Epithelial cell of proximal tubule (primary cell): ENCODE measurements at regions not wholly inside any gene's neighbourhood (a gene's known extent, or its start where the extent isn't known, plus 50 kb on each side); places are given as distances from the start of the nearest gene placed in this dataset.

Source experiments
- DNase-seq: peaks from one replicate; pipeline ENCODE4 v3.0.0-alpha.2; 2011; ENCODE audit warnings: low read depth
- H3K4me3 ChIP-seq: 2 replicates; pipeline ENCODE4 v1.5.1; 2011; ENCODE audit warnings: low read depth, mild to moderate bottlenecking, low read length
- TF ChIP-seq, protein P1 (sequence below): conservative IDR thresholded peaks from 2 replicates; pipeline ENCODE4 v1.5.1; 2012; ENCODE audit warnings: low read depth, mild to moderate bottlenecking, low read length

DNA sequence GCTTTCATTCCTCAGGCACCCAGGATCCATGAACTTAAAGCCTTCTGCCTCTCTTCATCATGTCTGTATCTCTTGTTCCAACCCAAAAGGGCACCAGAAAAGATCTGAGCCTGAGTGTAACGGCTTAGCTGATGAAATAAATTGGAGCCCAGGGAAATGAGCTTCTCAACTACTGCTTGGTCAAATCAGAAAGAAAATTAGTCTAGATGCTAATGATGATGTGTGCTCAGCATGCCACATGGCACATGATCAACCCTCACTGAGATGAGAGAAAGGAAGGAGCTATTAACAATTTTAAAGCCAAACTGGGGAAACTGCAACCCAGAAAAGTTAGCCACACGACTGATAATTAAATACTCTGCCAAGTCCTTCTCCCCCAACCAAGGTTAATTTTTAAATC, 325.7 kb downstream of the CNTN3 start:
- DNase-seq: no peak
- H3K4me3 ChIP-seq: no peak overlapping the region
- TF ChIP-seq, protein P1, sequence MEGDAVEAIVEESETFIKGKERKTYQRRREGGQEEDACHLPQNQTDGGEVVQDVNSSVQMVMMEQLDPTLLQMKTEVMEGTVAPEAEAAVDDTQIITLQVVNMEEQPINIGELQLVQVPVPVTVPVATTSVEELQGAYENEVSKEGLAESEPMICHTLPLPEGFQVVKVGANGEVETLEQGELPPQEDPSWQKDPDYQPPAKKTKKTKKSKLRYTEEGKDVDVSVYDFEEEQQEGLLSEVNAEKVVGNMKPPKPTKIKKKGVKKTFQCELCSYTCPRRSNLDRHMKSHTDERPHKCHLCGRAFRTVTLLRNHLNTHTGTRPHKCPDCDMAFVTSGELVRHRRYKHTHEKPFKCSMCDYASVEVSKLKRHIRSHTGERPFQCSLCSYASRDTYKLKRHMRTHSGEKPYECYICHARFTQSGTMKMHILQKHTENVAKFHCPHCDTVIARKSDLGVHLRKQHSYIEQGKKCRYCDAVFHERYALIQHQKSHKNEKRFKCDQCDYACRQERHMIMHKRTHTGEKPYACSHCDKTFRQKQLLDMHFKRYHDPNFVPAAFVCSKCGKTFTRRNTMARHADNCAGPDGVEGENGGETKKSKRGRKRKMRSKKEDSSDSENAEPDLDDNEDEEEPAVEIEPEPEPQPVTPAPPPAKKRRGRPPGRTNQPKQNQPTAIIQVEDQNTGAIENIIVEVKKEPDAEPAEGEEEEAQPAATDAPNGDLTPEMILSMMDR: no peak

DNA sequence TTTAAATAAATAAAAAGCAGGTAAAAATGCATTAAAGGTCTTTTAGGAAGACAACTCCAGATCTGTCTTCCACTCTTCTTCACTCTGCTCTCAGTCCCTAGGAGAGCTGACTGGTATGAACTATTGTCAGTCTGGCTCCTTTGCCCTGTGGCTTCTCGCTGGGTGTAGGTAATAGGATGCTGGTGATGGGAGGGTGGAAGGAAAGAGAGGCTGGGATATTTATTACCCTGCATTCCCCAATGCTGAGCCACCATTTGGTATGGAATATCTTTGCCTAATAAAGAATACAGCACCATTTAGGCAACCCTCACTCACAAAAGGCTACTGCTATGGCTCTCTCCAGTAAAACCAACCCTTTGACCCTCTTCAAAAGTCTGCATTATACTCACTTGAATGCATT, 326.9 kb downstream of the CNTN3 start:
- no peak for DNase-seq
- H3K4me3 ChIP-seq: no peak overlapping the region
- TF ChIP-seq, protein P1: no peak

DNA sequence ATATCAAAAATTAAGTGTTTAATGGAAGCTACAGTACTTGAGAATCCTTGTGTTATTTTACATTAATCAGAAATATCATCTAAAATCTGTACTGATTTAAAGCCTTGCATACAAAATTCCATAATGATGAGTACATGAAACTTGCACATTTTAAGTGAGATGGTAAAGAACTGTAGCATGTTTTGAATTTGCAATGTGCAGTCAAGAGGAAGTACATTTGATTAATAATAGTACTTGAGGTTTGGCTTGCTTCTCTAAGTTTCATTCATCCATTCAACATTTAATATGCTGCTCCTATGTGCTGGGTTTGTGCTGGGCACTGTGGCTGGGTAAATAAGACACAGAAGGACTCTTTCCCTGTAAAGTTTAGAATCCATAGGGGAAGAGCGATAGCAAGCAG, 332.3 kb downstream of the CNTN3 start:
- no peak for DNase-seq
- no peak overlapping the region for H3K4me3 ChIP-seq
- TF ChIP-seq, protein P1: no peak

DNA sequence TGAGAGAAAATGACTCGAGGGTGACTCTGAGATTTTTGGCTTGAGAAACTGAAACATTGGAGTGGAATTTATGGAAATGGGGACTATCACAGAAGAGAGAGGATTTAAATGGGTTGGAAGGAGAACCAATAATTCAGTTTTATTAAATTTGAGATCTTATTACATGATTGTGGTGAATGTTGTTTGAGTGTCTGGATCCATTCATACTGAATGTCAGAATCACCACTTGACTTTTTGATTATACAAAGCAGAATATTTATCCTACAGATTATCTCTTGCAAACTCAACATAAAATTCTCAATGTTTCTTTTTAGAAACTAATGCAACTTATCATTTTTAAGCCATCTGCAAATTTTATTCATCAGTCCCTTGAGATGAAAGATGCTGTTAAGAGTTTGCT, 332.8 kb downstream of the CNTN3 start:
- no peak overlapping the region for H3K4me3 ChIP-seq
- DNase-seq: no peak
- TF ChIP-seq, protein P1: no peak

DNA sequence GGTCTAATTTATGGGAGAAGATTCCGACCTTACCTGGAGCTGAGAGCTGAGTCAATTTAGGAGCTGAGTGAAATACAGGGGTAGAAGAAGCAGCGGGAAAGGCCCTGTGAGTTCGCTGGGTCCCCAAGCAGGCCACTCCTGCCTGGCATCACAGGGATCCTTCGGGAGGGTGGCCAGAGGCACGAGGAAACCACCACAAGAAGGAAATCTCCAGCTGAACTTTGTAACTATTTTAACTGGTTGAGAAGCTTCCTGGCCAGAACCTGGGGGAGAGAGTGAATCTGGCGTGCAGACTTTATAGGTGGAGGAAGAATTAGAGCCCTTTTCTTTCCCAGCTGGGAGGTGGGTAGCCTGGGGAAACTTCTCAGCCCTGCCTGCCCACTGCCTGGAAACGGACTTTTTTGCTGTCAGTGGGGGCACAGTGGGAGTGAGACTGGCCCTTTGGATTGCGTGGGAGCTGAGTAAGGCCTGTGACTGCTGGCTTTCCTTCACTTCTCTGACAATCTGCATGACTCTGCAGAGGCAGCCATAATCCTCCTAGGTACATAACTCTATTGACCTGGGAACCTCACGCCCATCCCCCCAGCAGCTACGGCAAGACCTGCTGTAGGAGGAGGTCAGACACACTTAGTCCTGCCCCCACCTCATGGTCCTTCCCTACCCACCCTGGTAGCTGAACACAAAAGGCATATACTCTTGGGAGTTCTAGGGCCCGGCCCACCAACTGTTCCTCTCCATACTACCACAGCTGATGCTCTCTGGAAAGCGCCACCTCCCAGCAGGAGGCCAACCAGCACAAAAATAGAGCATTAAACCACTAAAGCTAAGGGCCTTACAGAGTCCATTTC, 340.7 kb downstream of the CNTN3 start:
- TF ChIP-seq, protein P1: no peak
- H3K4me3 ChIP-seq: no peak overlapping the region
- no peak for DNase-seq

DNA sequence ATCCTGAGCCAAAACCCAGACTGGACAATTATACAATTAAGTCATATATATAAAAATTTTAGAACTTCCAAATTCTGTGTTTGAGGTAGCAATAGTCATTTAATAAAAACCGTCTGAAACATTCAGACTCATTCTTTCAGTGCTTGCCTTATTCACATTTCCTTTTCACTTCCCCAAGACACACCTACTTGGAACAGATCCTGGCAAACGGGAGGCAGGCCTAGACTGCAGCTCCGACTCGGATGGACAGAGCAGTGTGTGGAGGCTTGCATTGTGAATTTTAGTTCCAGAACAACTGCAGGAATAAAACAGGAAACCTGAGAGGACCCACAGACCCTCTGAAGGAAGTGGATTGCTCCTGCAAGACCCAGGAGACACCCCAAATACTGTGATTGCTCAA, 341.4 kb downstream of the CNTN3 start:
- TF ChIP-seq, protein P1: no peak
- DNase-seq: no peak
- no peak overlapping the region for H3K4me3 ChIP-seq

DNA sequence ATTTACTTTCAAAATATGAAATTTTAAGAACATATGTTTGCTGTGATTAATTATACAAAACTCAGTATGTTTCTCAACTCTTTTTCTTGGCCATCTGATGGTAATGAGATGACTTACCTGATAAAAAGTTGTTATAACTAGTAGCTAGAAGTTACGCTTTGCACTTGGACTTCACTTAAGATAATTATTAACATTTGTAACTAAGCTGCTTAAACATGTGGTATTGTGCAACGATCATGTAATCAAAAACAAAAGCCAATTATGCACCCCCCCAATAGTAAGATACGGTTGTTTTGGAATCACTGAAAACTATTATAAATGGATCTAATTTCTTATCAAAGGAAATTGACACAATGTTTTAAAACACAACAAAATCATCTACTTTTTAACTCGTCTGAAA, 342.9 kb downstream of the CNTN3 start:
- DNase-seq: peak; percentile 45
- no peak overlapping the region for H3K4me3 ChIP-seq
- TF ChIP-seq, protein P1: no peak
